HEK293 (cell line): ENCODE measurements at regions not wholly inside any gene's neighbourhood (a gene's known extent, or its start where the extent isn't known, plus 50 kb on each side); places are given as distances from the start of the nearest gene placed in this dataset.

Experiments used
- CTCF ChIP-seq: fragments of 450-650 bp; formaldehyde crosslinking; IDR thresholded peaks from 2 replicates; pipeline ENCODE4 v1.5.1; 2016; ENCODE audit warnings: missing biosample characterization, missing genetic modification characterization
- GLI4 ChIP-seq: fragments of 450-650 bp; formaldehyde crosslinking; IDR thresholded peaks from 2 replicates; pipeline ENCODE4 v1.5.1; 2016; ENCODE audit warnings: missing biosample characterization, missing genetic modification characterization
- HOXA7 ChIP-seq: sonication (generic); formaldehyde crosslinking; IDR thresholded peaks from 2 replicates; pipeline ENCODE4 v1.8.1; 2022; ENCODE audit warnings: missing genetic modification reagents, borderline replicate concordance
- SP2 ChIP-seq: fragments of 450-650 bp; formaldehyde crosslinking; IDR thresholded peaks from 2 replicates; pipeline ENCODE4 v1.5.1; 2016; ENCODE audit warnings: missing biosample characterization, missing genetic modification characterization
- ZBTB26 ChIP-seq: fragments of 450-650 bp; formaldehyde crosslinking; optimal IDR thresholded peaks from 2 replicates; pipeline ENCODE3; 2016; ENCODE audit warnings: missing biosample characterization, mild to moderate bottlenecking, missing genetic modification characterization
- ZBTB8A ChIP-seq: fragments of 450-650 bp; formaldehyde crosslinking; IDR thresholded peaks from 2 replicates; pipeline ENCODE4 v1.5.1; 2016; ENCODE audit warnings: missing biosample characterization, missing genetic modification characterization
- ZFP3 ChIP-seq: fragments of 450-650 bp; formaldehyde crosslinking; IDR thresholded peaks from 2 replicates; pipeline ENCODE4 v1.5.1; 2016; ENCODE audit warnings: low read depth, missing biosample characterization, missing genetic modification characterization
- ZNF10 ChIP-seq: fragments of 450-650 bp; formaldehyde crosslinking; IDR thresholded peaks from 2 replicates; pipeline ENCODE4 v1.5.1; 2017; ENCODE audit warnings: missing biosample characterization, missing genetic modification characterization
- ZNF362 ChIP-seq: fragments of 450-650 bp; formaldehyde crosslinking; IDR thresholded peaks from 2 replicates; pipeline ENCODE4 v1.5.1; 2016; ENCODE audit warnings: missing biosample characterization, missing genetic modification characterization
- ZNF449 ChIP-seq: fragments of 450-650 bp; formaldehyde crosslinking; IDR thresholded peaks from 2 replicates; pipeline ENCODE4 v1.5.1; 2017; ENCODE audit warnings: missing biosample characterization, mild to moderate bottlenecking, missing genetic modification characterization, moderate library complexity
- ZNF629 ChIP-seq: fragments of 450-650 bp; formaldehyde crosslinking; IDR thresholded peaks from 2 replicates; pipeline ENCODE4 v1.5.1; 2017; ENCODE audit warnings: missing biosample characterization, missing genetic modification characterization
- ZNF704 ChIP-seq: fragments of 450-650 bp; formaldehyde crosslinking; IDR thresholded peaks from 2 replicates; pipeline ENCODE4 v1.5.1; 2016; ENCODE audit warnings: missing biosample characterization, missing genetic modification characterization
- ZNF776 ChIP-seq: fragments of 450-650 bp; formaldehyde crosslinking; IDR thresholded peaks from 2 replicates; pipeline ENCODE4 v1.5.0; 2017; ENCODE audit warnings: missing biosample characterization, missing genetic modification characterization, borderline replicate concordance

GRCh38 chr14:94850309-94851211, 80.6 kb upstream of the GSC start:
- TF ChIP-seq ZFP3 (tag by site-specific recombination): no peak
- TF ChIP-seq HOXA7 (CRISPR knock-in tag): no peak
- TF ChIP-seq ZNF629 (tag by site-specific recombination): no peak
- TF ChIP-seq GLI4: no peak
- TF ChIP-seq ZNF449: no peak
- TF ChIP-seq ZBTB8A (tag by site-specific recombination): no peak
- no peak for TF ChIP-seq ZNF362 (tag by site-specific recombination)
- no peak for TF ChIP-seq SP2
- no peak for TF ChIP-seq CTCF
- no peak for TF ChIP-seq ZBTB26 (tag by site-specific recombination)
- TF ChIP-seq ZNF776 (tag by site-specific recombination): no peak
- no peak for TF ChIP-seq ZNF10 (tag by site-specific recombination)
- no peak for TF ChIP-seq ZNF704 (tag by site-specific recombination)
